ENCODE measurements at regions not wholly inside any gene's neighbourhood (a gene's known extent, or its start where the extent isn't known, plus 50 kb on each side); places are given as distances from the start of the nearest gene placed in this dataset.
"Not testable (repeated sequence)": the region's sequence is repeated elsewhere in the genome, so short reads cannot be mapped to it uniquely, and the experiment has no call there.

GRCh38 chr22:11625711-11626421 lies 3902.1 kb upstream of the OR11H1 start:
- TF ChIP-seq CTCF, POLR2A, POLR2AphosphoS5 (IDR thresholded peaks at IDR 0.05): not testable (repeated sequence)
